Smooth muscle cell (in vitro differentiated cells): ENCODE measurements at regions not wholly inside any gene's neighbourhood (a gene's known extent, or its start where the extent isn't known, plus 50 kb on each side); places are given as distances from the start of the nearest gene placed in this dataset.

Experiments used
- DNase-seq: peaks from one replicate; lab custom pipeline; 2025; ENCODE audit not compliant: unreplicated experiment; lab: John Stamatoyannopoulos, UW
- H2AFZ ChIP-seq: fragments of 200-600 bp; sonication (generic); 2 replicates; pipeline ENCODE4 v1.6.0; 2016; ENCODE audit warnings: antibody characterized with exemption, low read depth, mild to moderate bottlenecking
- H3F3A ChIP-seq: fragments of 200-600 bp; sonication (generic); 2 replicates; pipeline ENCODE4 v1.6.0; 2017; ENCODE audit warnings: antibody characterized with exemption, low read depth
- H3K27ac ChIP-seq: fragments of 200-600 bp; sonication (generic); 2 replicates; pipeline ENCODE4 v1.5.1; 2016; ENCODE audit warnings: low read depth, mild to moderate bottlenecking
- H3K27me3 ChIP-seq: fragments of 200-600 bp; sonication (generic); 2 replicates; pipeline ENCODE4 v1.6.1; 2016; ENCODE audit warnings: low read depth, mild to moderate bottlenecking
- H3K36me3 ChIP-seq: fragments of 200-600 bp; sonication (generic); 2 replicates; pipeline ENCODE4 v1.5.1; 2016; ENCODE audit warnings: low read depth
- H3K4me1 ChIP-seq: fragments of 200-600 bp; sonication (generic); 2 replicates; pipeline ENCODE4 v1.5.1; 2016; ENCODE audit warnings: low read depth
- H3K4me2 ChIP-seq: fragments of 200-600 bp; sonication (generic); 2 replicates; pipeline ENCODE4 v1.6.0; 2016; ENCODE audit warnings: mild to moderate bottlenecking
- H3K4me3 ChIP-seq: fragments of 200-600 bp; sonication (generic); 2 replicates; pipeline ENCODE4 v1.5.1; 2016; ENCODE audit warnings: mild to moderate bottlenecking
- H3K79me2 ChIP-seq: fragments of 200-600 bp; sonication (generic); 2 replicates; pipeline ENCODE4 v1.6.0; 2016; ENCODE audit warnings: low read depth, mild to moderate bottlenecking
- H3K9ac ChIP-seq: fragments of 200-600 bp; sonication (generic); 2 replicates; pipeline ENCODE4 v1.6.0; 2016; ENCODE audit warnings: low read depth
- H3K9me3 ChIP-seq: fragments of 200-600 bp; sonication (generic); replicated peaks from 2 replicates; pipeline ENCODE4 v1.5.1; 2016; ENCODE audit warnings: low read depth
- H4K20me1 ChIP-seq: fragments of 200-600 bp; sonication (generic); 2 replicates; pipeline ENCODE4 v1.6.0; 2016; ENCODE audit warnings: low read depth
- CTCF ChIP-seq: fragments of 200-600 bp; sonication (generic); IDR thresholded peaks from 2 replicates; pipeline ENCODE4 v1.5.1; 2017; ENCODE audit warnings: borderline replicate concordance, mild to moderate bottlenecking, antibody characterized with exemption; ENCODE audit not compliant: insufficient read depth, poor library complexity, severe bottlenecking
- WGBS: methylation state at CpG from one replicate; pipeline ENCODE4 v1.1.7; 2016; ENCODE audit warnings: low lambda C conversion rate; 5-methylcytosine and 5-hydroxymethylcytosine counted together

DNA sequence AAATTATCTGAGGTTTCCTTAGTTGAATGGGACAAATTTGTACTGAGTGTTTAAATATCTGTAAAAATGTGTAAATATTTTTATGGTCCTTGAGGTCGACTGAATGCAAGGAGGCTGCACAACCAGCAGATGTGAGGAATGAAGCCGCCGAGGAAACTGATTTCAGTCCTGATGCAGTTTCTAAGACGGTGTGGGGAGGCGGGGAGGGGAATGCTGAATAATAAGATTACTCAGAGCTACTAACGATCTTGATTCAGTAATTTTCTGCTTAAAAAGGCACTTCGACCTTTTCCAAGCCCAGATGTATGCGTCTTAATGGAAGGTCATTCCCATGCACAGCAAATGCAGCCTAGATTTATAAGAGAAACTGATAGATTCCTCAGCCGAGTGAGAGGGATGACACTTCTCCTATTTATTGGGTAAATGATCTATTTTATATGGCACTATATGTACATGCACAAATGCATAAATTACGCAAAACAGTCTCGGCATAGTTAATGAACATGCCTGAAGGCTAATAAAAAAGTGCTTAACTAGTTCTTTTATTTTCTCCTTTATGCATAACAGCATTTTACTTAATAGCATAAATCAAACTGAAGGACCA lies 167.6 kb upstream of the PITRM1 start:
- Histone ChIP-seq H3K9me3 (no peaks in the 10 kb centered on the region), H3K36me3 (no peaks in the 10 kb centered on the region), H3K27ac (no peak overlapping the region), H3K4me3 (no peak overlapping the region), H3K9ac (no peak overlapping the region), H3K4me2 (no peak overlapping the region), H2AFZ (peak overlapping the region; percentile 35), H3K79me2 (no peaks in the 10 kb centered on the region), H3K27me3 (no peaks in the 10 kb centered on the region), H3K4me1 (peaks cover 6% of the 10 kb centered on the region), H3F3A (no peaks in the 10 kb centered on the region), H4K20me1 (no peaks in the 10 kb centered on the region)
- TF ChIP-seq CTCF = no peak
- WGBS = 81% methylated on average over 11 of the region's 11 CpGs
- DNase-seq = no peak

GRCh38 chr10:3339531-3339950 lies 167.0 kb upstream of the PITRM1 start:
- H4K20me1 ChIP-seq = no peaks in the 10 kb centered on the region
- H3K27ac ChIP-seq = no peak overlapping the region
- H2AFZ ChIP-seq = peak overlapping the region; percentile 35
- no peak for DNase-seq
- 60% methylated on average over 9 of the region's 9 CpGs for WGBS
- H3K36me3 ChIP-seq = no peaks in the 10 kb centered on the region
- peaks cover 6% of the 10 kb centered on the region for H3K4me1 ChIP-seq
- no peak overlapping the region for H3K9ac ChIP-seq
- peak overlapping the region; percentile 2 for H3K4me2 ChIP-seq
- no peaks in the 10 kb centered on the region for H3K27me3 ChIP-seq
- no peak for TF ChIP-seq CTCF
- H3K79me2 ChIP-seq = no peaks in the 10 kb centered on the region
- no peaks in the 10 kb centered on the region for H3F3A ChIP-seq
- no peak overlapping the region for H3K4me3 ChIP-seq
- no peaks in the 10 kb centered on the region for H3K9me3 ChIP-seq

DNA sequence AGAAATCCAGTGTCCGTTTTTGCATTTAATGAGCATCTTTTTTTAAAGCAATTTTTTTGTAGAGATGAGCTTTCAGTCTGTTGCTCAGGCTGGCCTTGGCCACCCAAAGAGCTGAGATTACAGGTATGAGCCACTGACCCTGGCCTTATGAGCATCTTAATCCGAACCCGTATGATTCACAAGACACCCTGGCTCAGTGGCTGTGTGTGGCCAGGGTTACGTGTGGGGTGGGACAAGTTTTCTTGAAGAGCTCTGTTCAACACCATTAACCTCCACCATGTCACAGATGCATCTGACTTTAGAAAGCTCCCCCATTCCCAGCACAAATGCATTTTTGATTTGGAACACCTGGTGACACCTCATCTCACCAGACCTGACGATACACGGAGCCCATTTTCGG lies 166.5 kb upstream of the PITRM1 start:
- Histone ChIP-seq H3K36me3 (no peaks in the 10 kb centered on the region), H4K20me1 (no peaks in the 10 kb centered on the region), H3K4me2 (no peak overlapping the region), H2AFZ (no peak overlapping the region), H3F3A (no peaks in the 10 kb centered on the region), H3K4me1 (peaks cover 6% of the 10 kb centered on the region), H3K27ac (no peak overlapping the region), H3K9ac (no peak overlapping the region), H3K79me2 (no peaks in the 10 kb centered on the region), H3K27me3 (no peaks in the 10 kb centered on the region), H3K9me3 (no peaks in the 10 kb centered on the region), H3K4me3 (no peak overlapping the region)
- no peak for DNase-seq
- 88% methylated on average over 7 of the region's 7 CpGs for WGBS
- TF ChIP-seq CTCF = no peak

GRCh38 chr10:3337741-3338140 lies 165.2 kb upstream of the PITRM1 start:
- Histone ChIP-seq H3K4me2 (no peak overlapping the region), H3K36me3 (no peaks in the 10 kb centered on the region), H3K9me3 (no peaks in the 10 kb centered on the region), H3K9ac (no peak overlapping the region), H3K4me1 (peaks cover 6% of the 10 kb centered on the region), H3K79me2 (no peaks in the 10 kb centered on the region), H3K27ac (no peak overlapping the region), H2AFZ (no peak overlapping the region), H3F3A (no peaks in the 10 kb centered on the region), H3K4me3 (no peak overlapping the region), H3K27me3 (no peaks in the 10 kb centered on the region), H4K20me1 (no peaks in the 10 kb centered on the region)
- 96% methylated on average over 8 of the region's 8 CpGs for WGBS
- DNase-seq = no peak
- TF ChIP-seq CTCF = no peak
